Esophagus muscularis mucosa (tissue), 4 donors: ENCODE measurements at regions not wholly inside any gene's neighbourhood (a gene's known extent, or its start where the extent isn't known, plus 50 kb on each side); places are given as distances from the start of the nearest gene placed in this dataset.

Experiments
- DNase-seq: peaks from one replicate; pipeline ENCODE4 v3.0.0-alpha.2; 2017; ENCODE audit errors: extremely low spot score
- H3K27ac ChIP-seq, 4 donors: fragments of 200-600 bp; sonication (generic); replicated peaks in 1 of 4; 1 replicate in 3 of 4; 2 replicates in 1 of 4; pipeline ENCODE4 v1.5.1; 2016 to 2019; ENCODE audit warnings: mild to moderate bottlenecking in 1 of 4
- H3K27me3 ChIP-seq, 4 donors: fragments of 200-600 bp; sonication (generic); one replicate each; pipeline versions ENCODE4 v1.5.1 to v1.6.0; 2016 to 2019
- H3K36me3 ChIP-seq, 4 donors: fragments of 200-600 bp; sonication (generic); one replicate each; pipeline ENCODE4 v1.5.1; 2016 to 2019
- H3K4me1 ChIP-seq, 4 donors: fragments of 200-600 bp; sonication (generic); one replicate each; pipeline ENCODE4 v1.5.1; 2016 to 2019
- H3K4me3 ChIP-seq, 4 donors: fragments of 200-600 bp; sonication (generic); 1 replicate in 2 of 4; 2 replicates in 2 of 4; pipeline ENCODE4 v1.5.1; 2016 to 2019; ENCODE audit warnings: mild to moderate bottlenecking in 4 of 4, moderate library complexity in 1 of 4
- H3K9me3 ChIP-seq, 4 donors: fragments of 200-600 bp; sonication (generic); 1 replicate in 3 of 4; 2 replicates in 1 of 4; pipeline ENCODE4 v1.5.1; 2016 to 2019
- EP300 ChIP-seq: sonication (generic); formaldehyde crosslinking; IDR thresholded peaks from one replicate; pipeline ENCODE4 v1.6.1; 2017; ENCODE audit warnings: antibody characterized with exemption
- POLR2A ChIP-seq: fragments of 450-650 bp; IDR thresholded peaks from one replicate; pipeline ENCODE4 v1.6.1; 2017; ENCODE audit warnings: antibody characterized with exemption, moderate library complexity, mild to moderate bottlenecking, low read depth
- POLR2AphosphoS5 ChIP-seq, 2 donors: sonication (generic); formaldehyde crosslinking; IDR thresholded peaks; one replicate each; pipeline ENCODE4 v1.6.1; 2017; ENCODE audit warnings: antibody characterized with exemption in 2 of 2
- WGBS: methylation state at CpG from one replicate; pipeline ENCODE4 v1.1.5; 2018; 5-methylcytosine and 5-hydroxymethylcytosine counted together
- intact Hi-C: fragments of 100-400 bp; cut with DNase I; formaldehyde crosslinking; loops from one replicate; pipeline ENCODE4 v1.15.1; 2023
- TF ChIP-seq, protein P1 (sequence below), 3 experiments: fragments of 200-600 bp in 2 of 3; fragments of 450-650 bp in 1 of 3; sonication (generic) in 2 of 3; IDR thresholded peaks; one replicate each; pipeline ENCODE4 v1.5.1; 2017 to 2019; ENCODE audit warnings: antibody characterized with exemption in 3 of 3, mild to moderate bottlenecking in 2 of 3, moderate library complexity in 1 of 3

GRCh38 chr3:147008458-147008857 lies 397.9 kb downstream of the ZIC4 start:
- Histone ChIP-seq H3K4me1 (no peaks in the 10 kb centered on the region), H3K4me3 (no peak overlapping the region), H3K9me3 (no peaks in the 10 kb centered on the region), H3K27me3 (no peaks in the 10 kb centered on the region), H3K27ac (no peak overlapping the region), H3K36me3 (no peaks in the 10 kb centered on the region)
- no peak for TF ChIP-seq POLR2A
- TF ChIP-seq, protein P1, sequence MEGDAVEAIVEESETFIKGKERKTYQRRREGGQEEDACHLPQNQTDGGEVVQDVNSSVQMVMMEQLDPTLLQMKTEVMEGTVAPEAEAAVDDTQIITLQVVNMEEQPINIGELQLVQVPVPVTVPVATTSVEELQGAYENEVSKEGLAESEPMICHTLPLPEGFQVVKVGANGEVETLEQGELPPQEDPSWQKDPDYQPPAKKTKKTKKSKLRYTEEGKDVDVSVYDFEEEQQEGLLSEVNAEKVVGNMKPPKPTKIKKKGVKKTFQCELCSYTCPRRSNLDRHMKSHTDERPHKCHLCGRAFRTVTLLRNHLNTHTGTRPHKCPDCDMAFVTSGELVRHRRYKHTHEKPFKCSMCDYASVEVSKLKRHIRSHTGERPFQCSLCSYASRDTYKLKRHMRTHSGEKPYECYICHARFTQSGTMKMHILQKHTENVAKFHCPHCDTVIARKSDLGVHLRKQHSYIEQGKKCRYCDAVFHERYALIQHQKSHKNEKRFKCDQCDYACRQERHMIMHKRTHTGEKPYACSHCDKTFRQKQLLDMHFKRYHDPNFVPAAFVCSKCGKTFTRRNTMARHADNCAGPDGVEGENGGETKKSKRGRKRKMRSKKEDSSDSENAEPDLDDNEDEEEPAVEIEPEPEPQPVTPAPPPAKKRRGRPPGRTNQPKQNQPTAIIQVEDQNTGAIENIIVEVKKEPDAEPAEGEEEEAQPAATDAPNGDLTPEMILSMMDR (IDR thresholded peaks at IDR 0.05): no peak
- intact Hi-C loops: no loop called here
- 91% methylated on average over 2 of the region's 2 CpGs for WGBS
- no peak for DNase-seq

DNA sequence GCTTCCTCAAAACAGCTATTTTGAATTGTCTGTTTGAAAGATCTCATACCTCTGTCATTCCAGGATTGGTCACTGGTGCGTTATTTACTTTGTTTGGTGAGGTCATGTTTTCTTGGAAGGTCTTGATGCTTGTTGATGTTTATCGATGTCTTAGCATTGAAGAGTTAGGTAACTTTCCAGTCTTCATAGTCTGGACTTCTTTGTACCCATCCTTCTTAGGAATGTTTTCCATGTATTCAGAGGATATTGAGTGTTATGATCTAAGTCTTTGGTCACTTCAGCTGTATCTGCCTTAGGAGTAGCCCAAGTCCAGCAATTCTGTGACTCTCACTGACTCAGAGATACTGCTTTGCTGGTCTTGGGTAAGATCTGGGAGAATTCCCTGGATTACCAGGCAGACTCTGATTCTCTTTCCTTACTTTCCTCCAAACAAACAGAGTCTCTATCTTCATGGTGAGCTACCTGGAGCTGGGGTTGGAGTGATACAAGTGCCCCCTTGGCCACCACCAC lies 398.6 kb downstream of the ZIC4 start:
- intact Hi-C loops: no loop called here
- TF ChIP-seq, protein P1 (IDR thresholded peaks at IDR 0.05): no peak
- TF ChIP-seq POLR2AphosphoS5 (IDR thresholded peaks at IDR 0.05): no peak
- no peak for TF ChIP-seq POLR2A
- no peak for TF ChIP-seq EP300

GRCh38 chr3:147002721-147003120 lies 397.6 kb upstream of the PLSCR5 start:
- Histone ChIP-seq H3K4me3 (no peak overlapping the region), H3K27me3 (no peaks in the 10 kb centered on the region), H3K9me3 (peaks cover 0 to 4% (median 0%) of the 10 kb centered on the region in 4 donors), H3K36me3 (no peaks in the 10 kb centered on the region), H3K4me1 (no peaks in the 10 kb centered on the region), H3K27ac (no peak overlapping the region)
- DNase-seq: no peak
- intact Hi-C loops: no loop called here
- TF ChIP-seq EP300: no peak
- no peak for TF ChIP-seq POLR2A
- no peak for TF ChIP-seq POLR2AphosphoS5 (IDR thresholded peaks at IDR 0.05)
- TF ChIP-seq, protein P1 (IDR thresholded peaks at IDR 0.05): no peak
- WGBS: 94% methylated on average over 2 of the region's 2 CpGs

More for the DNA sequence above, 398.6 kb downstream of the ZIC4 start:
- WGBS: 87% methylated on average over 2 of the region's 2 CpGs
- Histone ChIP-seq H3K27me3 (no peaks in the 10 kb centered on the region), H3K27ac (no peak overlapping the region), H3K36me3 (no peaks in the 10 kb centered on the region), H3K9me3 (no peaks in the 10 kb centered on the region), H3K4me1 (no peaks in the 10 kb centered on the region), H3K4me3 (no peak overlapping the region)
- no peak for DNase-seq

- Histone ChIP-seq H3K36me3 (no peaks in the 10 kb centered on the region), H3K4me3 (no peak overlapping the region), H3K9me3 (peaks cover 0 to 10% (median 0%) of the 10 kb centered on the region in 4 donors), H3K4me1 (no peaks in the 10 kb centered on the region), H3K27ac (no peak overlapping the region), H3K27me3 (no peaks in the 10 kb centered on the region)
- intact Hi-C loops: no loop called here
- TF ChIP-seq, protein P1 (IDR thresholded peaks at IDR 0.05): no peak
- no peak for TF ChIP-seq POLR2A
- TF ChIP-seq POLR2AphosphoS5 (IDR thresholded peaks at IDR 0.05): no peak
- TF ChIP-seq EP300: no peak
- WGBS: 56% methylated on average over 2 of the region's 2 CpGs
- DNase-seq: no peak
These were observed 395.1 kb upstream of the PLSCR5 start for GRCh38 chr3:147000274-147000673.

DNA sequence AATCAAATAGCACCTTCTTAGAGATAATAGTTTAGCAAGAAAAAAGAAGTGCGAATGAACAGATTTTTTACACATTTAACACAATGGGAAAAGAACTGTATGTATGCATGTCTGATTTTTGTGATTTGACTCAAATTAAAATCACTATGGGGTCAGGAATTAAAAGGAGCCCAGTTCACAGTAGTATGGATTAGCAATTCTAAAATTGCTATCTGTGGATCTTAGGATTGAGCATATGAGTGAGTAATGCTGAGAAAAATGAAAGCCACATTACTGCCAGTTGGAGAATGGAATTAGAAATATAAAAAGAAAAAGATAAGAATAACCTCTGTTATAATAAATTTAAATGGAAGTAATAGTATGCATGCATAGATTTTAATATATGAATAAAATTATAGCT lies 386.8 kb upstream of the PLSCR5 start:
- no peak for DNase-seq
- no peak overlapping the region for H3K27ac ChIP-seq
- no peaks in the 10 kb centered on the region for H3K27me3 ChIP-seq
- H3K36me3 ChIP-seq: no peaks in the 10 kb centered on the region
- no peaks in the 10 kb centered on the region for H3K4me1 ChIP-seq
- intact Hi-C loops: no loop called here
- H3K4me3 ChIP-seq: no peak overlapping the region
- 95% methylated on average over 1 of the region's 1 CpG for WGBS
- no peaks in the 10 kb centered on the region for H3K9me3 ChIP-seq
- TF ChIP-seq, protein P1 (IDR thresholded peaks at IDR 0.05): no peak
- TF ChIP-seq POLR2A (no peak), POLR2AphosphoS5 (IDR thresholded peaks at IDR 0.05) (no peak), EP300 (no peak)
